ENCODE measurements at regions not wholly inside any gene's neighbourhood (a gene's known extent, or its start where the extent isn't known, plus 50 kb on each side); places are given as distances from the start of the nearest gene placed in this dataset.

- Histone ChIP-seq H3K9me3 (ENCODE audit: insufficient read depth in 2 of 2, low read depth in 1 of 2, low read length in 1 of 2) (no peaks in the 10 kb centered on the region), H3K27ac (ENCODE audit: low read depth, low read length) (no peak overlapping the region), H4K5ac (ENCODE audit: insufficient read length, low read depth, low read length) (no peak overlapping the region), H2BK20ac (ENCODE audit: low read length) (no peak overlapping the region), H2BK15ac (ENCODE audit: low read length) (no peak overlapping the region), H3K79me1 (ENCODE audit: low read depth, low read length) (no peaks in the 10 kb centered on the region), H3K4me2 (ENCODE audit: insufficient read depth in 1 of 2, low read depth in 2 of 2, low read length in 2 of 2) (no peak overlapping the region), H3K79me2 (ENCODE audit: control insufficient read depth in 1 of 2, insufficient read depth in 2 of 2, low read length in 2 of 2) (no peaks in the 10 kb centered on the region), H2AK5ac (ENCODE audit: low read depth, low read length) (no peak overlapping the region), H3K14ac (ENCODE audit: insufficient read length) (no peak overlapping the region), H3K18ac (ENCODE audit: extremely low read depth, low read length) (no peak overlapping the region), H4K91ac (replicated peaks; ENCODE audit: insufficient read length, low read length) (no peak overlapping the region), H3K36me3 (ENCODE audit: control insufficient read depth in 2 of 4, insufficient read depth in 4 of 4, low read length in 3 of 4) (no peaks in the 10 kb centered on the region; a peak in 1 of 8 replicates), H3K23ac (ENCODE audit: insufficient read length) (no peak overlapping the region), H3K4me1 (replicated peaks in 1 of 4; ENCODE audit: control insufficient read depth in 3 of 4, insufficient read depth in 4 of 4, low read length in 3 of 4) (no peaks in the 10 kb centered on the region; a peak in 1 of 7 replicates), H2BK12ac (ENCODE audit: low read depth, low read length) (no peak overlapping the region), H4K20me1 (replicated peaks in 1 of 2; ENCODE audit: control insufficient read depth in 1 of 2, insufficient read depth in 2 of 2, low read length in 2 of 2) (no peaks in the 10 kb centered on the region), H3K4me3 (ENCODE audit: extremely low read depth in 1 of 4, insufficient read depth in 2 of 4, low read depth in 3 of 4, low read length in 4 of 4) (no peak overlapping the region), H4K8ac (ENCODE audit: extremely low read depth, insufficient read depth, low read length) (no peak overlapping the region), H3K23me2 (ENCODE audit: low read depth, low read length) (no peaks in the 10 kb centered on the region), H2BK120ac (replicated peaks; ENCODE audit: low read depth, low read length) (no peak overlapping the region), H3K56ac (replicated peaks; ENCODE audit: insufficient read length, low read depth, low read length) (no peak overlapping the region), H3K4ac (replicated peaks; ENCODE audit: insufficient read length, low read depth, low read length) (no peak overlapping the region), H2AFZ (ENCODE audit: low read length) (no peak overlapping the region), H2BK5ac (ENCODE audit: low read depth, low read length) (no peak overlapping the region), H3K27me3 (replicated peaks in 1 of 4; ENCODE audit: control insufficient read depth in 3 of 4, extremely low read depth in 1 of 4, insufficient read depth in 3 of 4, low read length in 3 of 4) (no peaks in the 10 kb centered on the region), H3K9ac (replicated peaks in 1 of 4; ENCODE audit: extremely low read depth in 1 of 4, low read depth in 3 of 4, low read length in 3 of 4) (no peak overlapping the region)
- ChIA-PET POLR2A (ENCODE audit: partially characterized antibody) (interaction anchor here (0.9 kb wide), 1 partner anchor 9 kb away, joined by 3 read pairs; no protein-coding TSS in a partner anchor), CTCF (ENCODE audit: partially characterized antibody) (interaction anchor here (0.6 to 1.6 kb wide), 3 partner anchors 11 to 597 kb away, joined by 3 to 5 read pairs (median 3); no protein-coding TSS in a partner anchor)
- 86% methylated on average over 1 of the region's 1 CpG; no CpG with 5 or more reads in 1 of the 2 experiments for WGBS, 2 experiments (ENCODE audit: extremely low coverage in 1 of 2, insufficient coverage in 1 of 2, insufficient read length in 1 of 2, insufficient replicate concordance in 2 of 2, low coverage in 1 of 2, low lambda C conversion rate in 2 of 2, missing lambda C conversion rate in 1 of 2)
- DNase-seq (ENCODE audit: low read depth in 1 of 2, low spot score in 2 of 2) (no peak), FAIRE-seq (no peak)
- TF ChIP-seq POLR2A (IDR thresholded peaks at IDR 0.05; ENCODE audit: control extremely low read depth in 1 of 2, low read depth in 2 of 2, low read length in 2 of 2) (no peak), RAD21 (IDR thresholded peaks at IDR 0.05 in 1 of 2, conservative IDR thresholded peaks at IDR 0.05 in 1 of 2; ENCODE audit: low read depth in 2 of 2, low read length in 2 of 2) (no peak), CHD1 (IDR thresholded peaks at IDR 0.05; ENCODE audit: low read depth, low read length) (no peak), SAP30 (IDR thresholded peaks at IDR 0.05; ENCODE audit: insufficient read depth, insufficient replicate concordance, low read length) (no peak), RXRA (IDR thresholded peaks at IDR 0.05; ENCODE audit: insufficient read depth, low read depth, low read length) (no peak), SRF (IDR thresholded peaks at IDR 0.05; ENCODE audit: low read depth, low read length) (no peak), SP1 (IDR thresholded peaks at IDR 0.05; ENCODE audit: low read depth, low read length) (no peak), MAFK (IDR thresholded peaks at IDR 0.05; ENCODE audit: low read depth, low read length) (no peak), RFX5 (IDR thresholded peaks at IDR 0.05; ENCODE audit: borderline replicate concordance, low read depth, low read length) (no peak), CTCF (IDR thresholded peaks at IDR 0.05; ENCODE audit: control extremely low read depth in 1 of 3, insufficient read depth in 1 of 3, low read depth in 1 of 3, low read length in 3 of 3) (no peak), NANOG (IDR thresholded peaks at IDR 0.05; ENCODE audit: insufficient read depth, low read depth, low read length, poor library complexity, severe bottlenecking) (no peak)
Measured at GRCh38 chr6:134708079-134708478, 241.8 kb downstream of the ALDH8A1 start.
